HuH-7.5 (cell line): ENCODE measurements at regions not wholly inside any gene's neighbourhood (a gene's known extent, or its start where the extent isn't known, plus 50 kb on each side); places are given as distances from the start of the nearest gene placed in this dataset.
"Not testable (repeated sequence)": the region's sequence is repeated elsewhere in the genome, so short reads cannot be mapped to it uniquely, and the experiment has no call there.

Experiments
- DNase-seq: peaks from one replicate; pipeline ENCODE4 v3.0.0; 2011; ENCODE audit warnings: low spot score

GRCh38 chr14:23751616-23752015, 115.5 kb downstream of the DHRS2 start:
- DNase-seq = no peak

GRCh38 chr14:23763394-23763793, 127.2 kb downstream of the DHRS2 start:
- DNase-seq = no peak

GRCh38 chr14:23766737-23767401, 130.7 kb downstream of the DHRS2 start:
- DNase-seq = no peak

GRCh38 chr14:23769221-23769728, 133.1 kb downstream of the DHRS2 start:
- not testable (repeated sequence) for DNase-seq

- no peak for DNase-seq
These were observed 137.8 kb downstream of the DHRS2 start for GRCh38 chr14:23773981-23774380.

- no peak for DNase-seq
These were observed 140.1 kb downstream of the DHRS2 start for GRCh38 chr14:23776296-23776695.

- DNase-seq = no peak
These were observed 149.0 kb downstream of the DHRS2 start for GRCh38 chr14:23785208-23785607.

- DNase-seq = no peak
These were observed 151.3 kb downstream of the DHRS2 start for GRCh38 chr14:23787436-23787835.

- DNase-seq = no peak
These were observed 153.5 kb downstream of the DHRS2 start for GRCh38 chr14:23789696-23790095.

GRCh38 chr14:23793532-23793931, 157.4 kb downstream of the DHRS2 start:
- DNase-seq = no peak

- no peak for DNase-seq
These were observed 152.8 kb upstream of the DHRS4 start for GRCh38 chr14:23800811-23801210.

GRCh38 chr14:23801766-23802165, 151.8 kb upstream of the DHRS4 start:
- DNase-seq = no peak

GRCh38 chr14:23804817-23805216, 148.8 kb upstream of the DHRS4 start:
- DNase-seq = no peak

- no peak for DNase-seq
These were observed 147.8 kb upstream of the DHRS4 start for GRCh38 chr14:23805761-23806160.

GRCh38 chr14:23814527-23815256, 138.9 kb upstream of the DHRS4 start:
- DNase-seq = no peak

- no peak for DNase-seq
These were observed 137.2 kb upstream of the DHRS4 start for GRCh38 chr14:23816371-23816770.

- no peak for DNase-seq
These were observed 136.3 kb upstream of the DHRS4 start for GRCh38 chr14:23817164-23817767.

GRCh38 chr14:23827100-23827892, 126.3 kb upstream of the DHRS4 start:
- no peak for DNase-seq

- DNase-seq = no peak
These were observed 125.6 kb upstream of the DHRS4 start for GRCh38 chr14:23828001-23828400.

GRCh38 chr14:23828616-23829015, 125.0 kb upstream of the DHRS4 start:
- DNase-seq = no peak

GRCh38 chr14:23829736-23830471, 123.7 kb upstream of the DHRS4 start:
- peak; percentile 15 for DNase-seq

- no peak for DNase-seq
These were observed 122.0 kb upstream of the DHRS4 start for GRCh38 chr14:23831596-23831995.
